H1 (cell line): ENCODE measurements at regions not wholly inside any gene's neighbourhood (a gene's known extent, or its start where the extent isn't known, plus 50 kb on each side); places are given as distances from the start of the nearest gene placed in this dataset.

ENCODE experiments used
- CTCF ChIA-PET: fragments of 300-600 bp; sonication (Branson Sonifier 250); formaldehyde crosslinking; loops from one replicate; lab custom pipeline; 2021; ENCODE audit not compliant: partially characterized antibody; lab: Charles Lee
- POLR2A ChIA-PET: fragments of 300-600 bp; sonication (Branson Sonifier 250); formaldehyde crosslinking; loops from one replicate; lab custom pipeline; 2021; ENCODE audit warnings: inconsistent platforms; ENCODE audit not compliant: partially characterized antibody; lab: Charles Lee
- DNase-seq, 2 experiments: peaks; one replicate each; pipeline versions ENCODE4 v3.0.0 to v3.0.0-alpha.2; 2010 to 2022; ENCODE audit warnings: low spot score in 2 of 2, low read depth in 1 of 2, mixed read lengths in 1 of 2
- FAIRE-seq: peaks from 2 replicates; lab custom pipeline; 2011; peaks lifted over from hg19 to GRCh38; lab: Jason Lieb, UNC
- H2AFZ ChIP-seq: 2 replicates; pipeline ENCODE4 v1.8.1; 2012; ENCODE audit warnings: low read length, inconsistent platforms
- H2AK5ac ChIP-seq: 2 replicates; pipeline ENCODE4 v1.6.1; 2013; ENCODE audit warnings: low read depth, low read length
- H2BK120ac ChIP-seq: replicated peaks from 2 replicates; pipeline ENCODE3; 2013; ENCODE audit warnings: low read depth, low read length, inconsistent platforms
- H2BK12ac ChIP-seq: 2 replicates; pipeline ENCODE4 v1.6.1; 2013; ENCODE audit warnings: low read depth, low read length
- H2BK15ac ChIP-seq: 2 replicates; pipeline ENCODE4 v1.6.1; 2013; ENCODE audit warnings: low read length
- H2BK20ac ChIP-seq: 2 replicates; pipeline ENCODE4 v1.6.1; 2013; ENCODE audit warnings: low read length
- H2BK5ac ChIP-seq: 2 replicates; pipeline ENCODE4 v1.6.1; 2013; ENCODE audit warnings: low read depth, low read length
- H3K14ac ChIP-seq: 2 replicates; pipeline ENCODE4 v1.6.1; 2013; ENCODE audit warnings: inconsistent platforms; ENCODE audit not compliant: insufficient read length
- H3K18ac ChIP-seq: 2 replicates; pipeline ENCODE4 v1.6.1; 2013; ENCODE audit warnings: low read length; ENCODE audit errors: extremely low read depth
- H3K23ac ChIP-seq: 2 replicates; pipeline ENCODE4 v1.6.1; 2013; ENCODE audit warnings: inconsistent platforms; ENCODE audit not compliant: insufficient read length
- H3K23me2 ChIP-seq: 2 replicates; pipeline ENCODE4 v1.6.1; 2013; ENCODE audit warnings: low read depth, low read length
- H3K27ac ChIP-seq: 2 replicates; pipeline ENCODE4 v1.6.1; 2011; ENCODE audit warnings: low read depth, low read length, inconsistent platforms
- H3K27me3 ChIP-seq, 4 experiments: replicated peaks in 1 of 4; 1 replicate in 1 of 4; 2 replicates in 3 of 4; pipeline versions ENCODE4 v1.6.1 to v1.8.1; 2011 to 2013; ENCODE audit warnings: low read length in 3 of 4, mild to moderate bottlenecking in 3 of 4, inconsistent platforms in 2 of 4, mixed read lengths in 2 of 4, moderate library complexity in 1 of 4; ENCODE audit not compliant: control insufficient read depth in 3 of 4, insufficient read depth in 3 of 4; ENCODE audit errors: extremely low read depth in 1 of 4
- H3K36me3 ChIP-seq, 4 experiments: 2 replicates each; pipeline versions ENCODE4 v1.6.1 to v1.8.1; 2011 to 2013; ENCODE audit warnings: mild to moderate bottlenecking in 4 of 4, low read length in 3 of 4, moderate library complexity in 2 of 4, control low read depth in 1 of 4, inconsistent platforms in 1 of 4; ENCODE audit not compliant: insufficient read depth in 4 of 4, control insufficient read depth in 2 of 4
- H3K4ac ChIP-seq: replicated peaks from 2 replicates; pipeline ENCODE3; 2013; ENCODE audit warnings: low read length, low read depth, mixed read lengths, inconsistent platforms; ENCODE audit not compliant: insufficient read length
- H3K4me1 ChIP-seq, 4 experiments: replicated peaks in 1 of 4; 1 replicate in 1 of 4; 2 replicates in 3 of 4; pipeline versions ENCODE4 v1.6.1 to v1.8.1; 2011 to 2013; ENCODE audit warnings: low read length in 3 of 4, inconsistent platforms in 2 of 4, mixed read lengths in 1 of 4; ENCODE audit not compliant: insufficient read depth in 4 of 4, control insufficient read depth in 3 of 4
- H3K4me2 ChIP-seq, 2 experiments: 2 replicates each; pipeline versions ENCODE4 v1.6.1 to v1.8.1; 2011 to 2013; ENCODE audit warnings: low read depth in 2 of 2, low read length in 2 of 2, control low read depth in 1 of 2, inconsistent platforms in 1 of 2, mild to moderate bottlenecking in 1 of 2; ENCODE audit not compliant: insufficient read depth in 1 of 2
- H3K4me3 ChIP-seq, 4 experiments: fragments of 200-600, 300-600 bp in 1 of 4; sonication (generic), shearing (Covaris generic), sonication (Bioruptor Twin) in 1 of 4; 2 replicates each; pipeline versions ENCODE4 v1.5.1 to v1.8.1; 2011 to 2016; ENCODE audit warnings: low read length in 4 of 4, low read depth in 3 of 4, control low read depth in 2 of 4, inconsistent platforms in 2 of 4, mild to moderate bottlenecking in 2 of 4, mixed read lengths in 1 of 4, moderate library complexity in 1 of 4; ENCODE audit not compliant: insufficient read depth in 2 of 4; ENCODE audit errors: extremely low read depth in 1 of 4
- H3K56ac ChIP-seq: replicated peaks from 2 replicates; pipeline ENCODE3; 2013; ENCODE audit warnings: low read depth, mild to moderate bottlenecking, mixed read lengths, low read length, inconsistent platforms; ENCODE audit not compliant: insufficient read length
- H3K79me1 ChIP-seq: 2 replicates; pipeline ENCODE4 v1.6.1; 2013; ENCODE audit warnings: low read depth, low read length, control low read depth
- H3K79me2 ChIP-seq, 2 experiments: 2 replicates each; pipeline versions ENCODE4 v1.6.1 to v1.8.1; 2012 to 2013; ENCODE audit warnings: low read length in 2 of 2, mild to moderate bottlenecking in 2 of 2, inconsistent platforms in 1 of 2; ENCODE audit not compliant: insufficient read depth in 2 of 2, control insufficient read depth in 1 of 2
- H3K9ac ChIP-seq, 4 experiments: replicated peaks in 1 of 4; 1 replicate in 1 of 4; 2 replicates in 3 of 4; pipeline versions ENCODE4 v1.6.1 to v1.8.1; 2011 to 2013; ENCODE audit warnings: low read depth in 3 of 4, low read length in 3 of 4, control low read depth in 2 of 4, mild to moderate bottlenecking in 2 of 4, moderate library complexity in 2 of 4, inconsistent platforms in 1 of 4; ENCODE audit errors: extremely low read depth in 1 of 4
- H3K9me3 ChIP-seq, 2 experiments: 2 replicates each; pipeline versions ENCODE4 v1.6.1 to v1.8.1; 2012 to 2013; ENCODE audit warnings: mild to moderate bottlenecking in 2 of 2, moderate library complexity in 2 of 2, control low read depth in 1 of 2, inconsistent platforms in 1 of 2, low read depth in 1 of 2, low read length in 1 of 2, mixed read lengths in 1 of 2; ENCODE audit not compliant: insufficient read depth in 2 of 2
- H4K20me1 ChIP-seq, 2 experiments: replicated peaks in 1 of 2; 2 replicates each; pipeline versions ENCODE3 to v1.8.1; 2011 to 2013; ENCODE audit warnings: inconsistent platforms in 2 of 2, low read length in 2 of 2, mild to moderate bottlenecking in 1 of 2; ENCODE audit not compliant: insufficient read depth in 2 of 2, control insufficient read depth in 1 of 2
- H4K5ac ChIP-seq: 2 replicates; pipeline ENCODE4 v1.6.1; 2013; ENCODE audit warnings: low read length, low read depth, mixed read lengths, inconsistent platforms; ENCODE audit not compliant: insufficient read length
- H4K8ac ChIP-seq: 2 replicates; pipeline ENCODE4 v1.8.0; 2013; ENCODE audit warnings: mild to moderate bottlenecking, moderate library complexity, low read length, inconsistent platforms; ENCODE audit not compliant: insufficient read depth; ENCODE audit errors: extremely low read depth
- H4K91ac ChIP-seq: replicated peaks from 2 replicates; pipeline ENCODE3; 2013; ENCODE audit warnings: low read length, mixed read lengths, inconsistent platforms; ENCODE audit not compliant: insufficient read length
- CBX8 ChIP-seq: fragments of 300-800, 300-1000 bp; sonication (generic); IDR thresholded peaks from 2 replicates; pipeline ENCODE4 v1.7.1; 2016; ENCODE audit warnings: low read depth, low read length, borderline replicate concordance
- JUND ChIP-seq: IDR thresholded peaks from 2 replicates; pipeline ENCODE4 v1.6.1; 2011; ENCODE audit warnings: mild to moderate bottlenecking, improper control_type of control experiment, low read length
- NANOG ChIP-seq: IDR thresholded peaks from 2 replicates; pipeline ENCODE4 v1.6.1; 2011; ENCODE audit warnings: low read length, low read depth, mild to moderate bottlenecking, inconsistent platforms; ENCODE audit not compliant: insufficient read depth, poor library complexity, severe bottlenecking
- TAF7 ChIP-seq: optimal IDR thresholded peaks from 2 replicates; pipeline ENCODE3; 2011; ENCODE audit warnings: low read depth, mild to moderate bottlenecking, inconsistent platforms, low read length, moderate library complexity, borderline replicate concordance
- TBP ChIP-seq: IDR thresholded peaks from 2 replicates; pipeline ENCODE4 v1.6.1; 2011; ENCODE audit warnings: low read depth, low read length, improper control_type of control experiment
- WGBS, 2 experiments: shearing (Covaris generic) in 1 of 2; methylation state at CpG; one replicate each; pipeline versions ENCODE4 v1.1.6 to v1.1.7; 2013 to 2015; ENCODE audit warnings: low lambda C conversion rate in 2 of 2, mixed read lengths in 2 of 2, inconsistent platforms in 1 of 2, low coverage in 1 of 2, missing lambda C conversion rate in 1 of 2; ENCODE audit not compliant: insufficient replicate concordance in 2 of 2, insufficient coverage in 1 of 2, insufficient read length in 1 of 2; ENCODE audit errors: extremely low coverage in 1 of 2, missing lambda C conversion rate in 1 of 2; 5-methylcytosine and 5-hydroxymethylcytosine counted together

DNA sequence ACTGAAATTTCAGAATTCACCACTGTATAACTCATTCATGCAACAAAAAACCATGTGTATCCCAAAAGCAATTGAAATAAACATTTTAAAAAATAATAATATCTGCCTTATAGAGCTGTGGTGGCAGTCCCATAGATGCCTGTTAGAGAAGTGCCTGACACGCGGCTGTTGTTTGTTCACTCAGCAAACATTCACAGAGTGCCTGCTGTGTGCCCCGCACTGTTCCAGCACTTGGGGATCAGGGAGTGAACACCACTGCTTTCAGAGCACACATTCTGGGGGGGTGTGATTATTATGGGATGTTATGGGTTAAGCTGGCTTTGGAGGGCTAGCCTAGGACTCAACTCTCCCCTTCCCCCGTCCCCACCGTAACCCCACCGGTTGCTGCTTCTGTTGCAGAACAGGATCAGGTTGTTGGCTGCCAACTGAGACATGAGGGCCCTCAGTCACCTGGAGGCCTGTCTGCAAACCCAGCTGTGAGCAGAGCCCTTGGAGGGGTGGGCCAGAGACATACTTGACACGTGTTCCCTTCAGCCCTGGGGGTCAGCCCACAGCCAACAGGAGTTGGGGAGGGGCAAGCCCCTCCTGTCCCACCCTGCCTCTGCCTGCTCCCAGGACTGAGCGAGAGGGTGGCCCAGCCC, 103.3 kb upstream of the CIBAR2 start:
- Histone ChIP-seq H4K91ac (no peak overlapping the region), H3K36me3 (no peaks in the 10 kb centered on the region), H3K14ac (no peak overlapping the region), H3K4ac (peak overlapping the region; percentile 21), H3K56ac (no peak overlapping the region), H2BK20ac (no peak overlapping the region), H3K9ac (no peak overlapping the region), H3K18ac (no peak overlapping the region), H4K8ac (no peak overlapping the region), H3K23me2 (peaks cover 2% of the 10 kb centered on the region; the same call in 1 of the 2 replicates), H3K79me2 (no peaks in the 10 kb centered on the region), H2BK120ac (no peak overlapping the region), H2AK5ac (no peak overlapping the region), H4K5ac (no peak overlapping the region), H3K23ac (no peak overlapping the region), H3K9me3 (no peaks in the 10 kb centered on the region), H2BK5ac (no peak overlapping the region), H2BK12ac (no peak overlapping the region), H3K4me1 (peaks cover 0 to 16% (median 8%) of the 10 kb centered on the region in 4 experiments; a peak in 6 of 7 replicates), H3K4me3 (no peak overlapping the region), H3K27me3 (no peaks in the 10 kb centered on the region), H3K27ac (no peak overlapping the region), H2AFZ (no peak overlapping the region), H3K4me2 (no peak overlapping the region), H2BK15ac (no peak overlapping the region), H3K79me1 (peaks cover 3% of the 10 kb centered on the region), H4K20me1 (peaks cover 0 to 11% of the 10 kb centered on the region in 2 experiments)
- CTCF ChIA-PET = interaction anchor here (0.6 to 33.8 kb wide), 5 partner anchors 13 to 175 kb away, joined by 3 to 371 read pairs (median 3); no protein-coding TSS in a partner anchor
- POLR2A ChIA-PET = no interaction called here
- WGBS, 2 experiments = 89% methylated on average over 8 of the region's 8 CpGs; no CpG with 5 or more reads in 1 of the 2 experiments
- DNase-seq (no peak), FAIRE-seq (no peak)
- no peak for TF ChIP-seq NANOG
- no peak for TF ChIP-seq TBP
- no peak for TF ChIP-seq CBX8
- no peak for TF ChIP-seq JUND
- no peak for TF ChIP-seq TAF7
